ENCODE measurements at regions not wholly inside any gene's neighbourhood (a gene's known extent, or its start where the extent isn't known, plus 50 kb on each side); places are given as distances from the start of the nearest gene placed in this dataset.

DNA sequence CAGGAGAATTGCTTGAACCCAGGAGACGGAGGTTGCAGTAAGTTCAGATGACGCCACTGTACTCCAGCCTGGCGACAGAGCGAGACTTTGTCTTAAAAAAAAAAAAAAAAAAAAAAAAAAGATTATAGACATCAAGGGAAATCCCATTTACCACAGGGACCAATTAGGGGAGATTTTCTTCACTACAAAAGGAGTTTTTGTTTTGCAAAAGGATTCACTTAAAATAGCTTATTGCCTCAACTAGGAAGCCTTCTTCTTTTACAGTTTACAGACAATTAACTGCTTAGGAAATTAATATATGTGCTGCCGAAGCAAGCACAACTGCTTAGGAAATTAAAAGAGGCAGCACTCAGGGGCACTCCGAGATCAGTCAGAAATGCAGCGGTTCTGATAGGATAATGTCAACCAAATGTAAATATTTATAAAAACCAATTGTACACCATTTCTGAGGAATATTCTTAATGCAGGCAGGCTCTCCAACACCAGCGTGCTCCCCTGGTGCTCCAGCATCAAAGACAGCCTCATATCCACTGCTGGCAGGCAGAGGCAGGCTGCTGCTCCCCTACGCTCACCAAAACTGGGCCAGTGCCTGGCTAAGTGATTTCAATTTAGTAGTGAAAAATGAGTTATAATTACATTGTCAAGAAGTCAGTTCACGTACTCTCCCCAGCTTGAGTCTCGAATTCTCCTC is 107.9 kb upstream of the RAB4A start:
- TF ChIP-seq FOXM1 (IDR thresholded peaks at IDR 0.05; ENCODE audit: borderline replicate concordance), result no peak
- POLR2A ChIA-PET, result no interaction called here
- DNase-seq (ENCODE audit: extremely low spot score), result no peak
- CTCF ChIA-PET, result interaction anchor here (0.6 to 0.7 kb wide), 2 partner anchors 64 to 325 kb away, joined by 6 to 7 read pairs; no protein-coding TSS in a partner anchor

DNA sequence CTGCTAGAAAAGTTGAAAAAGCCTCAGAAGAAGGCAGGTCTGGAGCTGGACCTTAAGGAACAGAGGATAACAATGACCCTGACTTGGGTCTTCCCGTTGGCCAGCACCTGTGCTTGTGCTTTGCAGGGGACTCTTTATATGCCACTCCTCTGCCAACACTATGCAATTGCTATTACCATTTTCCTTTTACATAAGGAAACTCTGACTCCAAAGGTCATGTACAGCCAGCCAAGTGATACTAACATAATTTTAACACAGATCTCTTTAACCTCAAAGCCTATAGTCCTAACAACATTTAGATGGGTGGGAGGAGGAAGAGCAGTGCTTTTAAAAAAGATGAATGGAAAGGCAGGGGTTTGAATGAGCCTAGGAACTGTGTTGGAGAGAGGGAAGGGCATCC is 106.6 kb upstream of the RAB4A start:
- TF ChIP-seq BHLHE40 (IDR thresholded peaks at IDR 0.05; ENCODE audit: borderline replicate concordance) (no peak), TARDBP (IDR thresholded peaks at IDR 0.05) (no peak), NFRKB (IDR thresholded peaks at IDR 0.05) (no peak), FOXM1 (IDR thresholded peaks at IDR 0.05; ENCODE audit: borderline replicate concordance) (no peak), ELF4 (IDR thresholded peaks at IDR 0.05) (no peak), HDGF (IDR thresholded peaks at IDR 0.05; ENCODE audit: borderline replicate concordance) (no peak), FOXA1 (IDR thresholded peaks at IDR 0.05) (no peak), ARNT (IDR thresholded peaks at IDR 0.05) (no peak), CTBP1 (IDR thresholded peaks at IDR 0.05; ENCODE audit: borderline replicate concordance) (no peak), L3MBTL2 (conservative IDR thresholded peaks at IDR 0.05) (no peak), LEF1 (IDR thresholded peaks at IDR 0.05; ENCODE audit: borderline replicate concordance) (no peak), FOXK2 (IDR thresholded peaks at IDR 0.05) (no peak)
- TF ChIP-seq, protein P1, sequence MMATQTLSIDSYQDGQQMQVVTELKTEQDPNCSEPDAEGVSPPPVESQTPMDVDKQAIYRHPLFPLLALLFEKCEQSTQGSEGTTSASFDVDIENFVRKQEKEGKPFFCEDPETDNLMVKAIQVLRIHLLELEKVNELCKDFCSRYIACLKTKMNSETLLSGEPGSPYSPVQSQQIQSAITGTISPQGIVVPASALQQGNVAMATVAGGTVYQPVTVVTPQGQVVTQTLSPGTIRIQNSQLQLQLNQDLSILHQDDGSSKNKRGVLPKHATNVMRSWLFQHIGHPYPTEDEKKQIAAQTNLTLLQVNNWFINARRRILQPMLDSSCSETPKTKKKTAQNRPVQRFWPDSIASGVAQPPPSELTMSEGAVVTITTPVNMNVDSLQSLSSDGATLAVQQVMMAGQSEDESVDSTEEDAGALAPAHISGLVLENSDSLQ (IDR thresholded peaks at IDR 0.05), result no peak

GRCh38 chr1:229164836-229165735 is 105.8 kb upstream of the RAB4A start:
- POLR2A ChIA-PET, result no interaction called here
- TF ChIP-seq CTBP1 (IDR thresholded peaks at IDR 0.05; ENCODE audit: borderline replicate concordance) (no peak), ARNT (IDR thresholded peaks at IDR 0.05) (no peak), HDGF (IDR thresholded peaks at IDR 0.05; ENCODE audit: borderline replicate concordance) (no peak), BHLHE40 (IDR thresholded peaks at IDR 0.05; ENCODE audit: borderline replicate concordance) (no peak)
- CTCF ChIA-PET, result no interaction called here

More for the DNA sequence above, 106.6 kb upstream of the RAB4A start:
- POLR2A ChIA-PET, result no interaction called here
- no peak for DNase-seq (ENCODE audit: extremely low spot score)
- CTCF ChIA-PET, result no interaction called here

DNA sequence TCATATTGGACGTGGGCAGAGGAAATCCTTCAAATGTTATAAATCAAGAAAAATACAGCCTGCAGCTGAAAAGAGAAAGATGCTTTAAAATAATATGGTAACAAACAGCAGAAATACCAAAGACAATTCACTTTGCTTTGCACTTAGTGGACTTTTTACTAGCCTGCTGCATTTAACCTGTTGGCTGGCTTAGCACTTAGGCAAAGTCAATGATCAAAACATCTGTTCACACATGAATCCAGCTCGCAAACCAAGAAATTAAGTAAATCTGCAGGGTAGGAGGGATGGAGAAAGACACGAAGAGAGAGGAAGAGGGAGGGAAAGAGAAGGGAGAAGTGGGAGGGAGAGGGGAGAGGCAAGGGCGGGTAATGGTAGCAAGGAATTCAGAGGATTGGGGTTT is 103.6 kb upstream of the RAB4A start:
- ChIA-PET POLR2A (no interaction called here), CTCF (no interaction called here)
- TF ChIP-seq FOXA1 (IDR thresholded peaks at IDR 0.05) (no peak), NFRKB (IDR thresholded peaks at IDR 0.05) (no peak), TARDBP (IDR thresholded peaks at IDR 0.05) (no peak), BHLHE40 (IDR thresholded peaks at IDR 0.05; ENCODE audit: borderline replicate concordance) (no peak), HDGF (IDR thresholded peaks at IDR 0.05; ENCODE audit: borderline replicate concordance) (no peak), LEF1 (IDR thresholded peaks at IDR 0.05; ENCODE audit: borderline replicate concordance) (no peak), L3MBTL2 (conservative IDR thresholded peaks at IDR 0.05) (no peak), ZNF384 (IDR thresholded peaks at IDR 0.05) (no peak), SUZ12 (IDR thresholded peaks at IDR 0.05) (no peak), CTBP1 (IDR thresholded peaks at IDR 0.05; ENCODE audit: borderline replicate concordance) (no peak), FOXK2 (IDR thresholded peaks at IDR 0.05) (no peak), ELF4 (IDR thresholded peaks at IDR 0.05) (no peak), ARNT (IDR thresholded peaks at IDR 0.05) (no peak), FOXM1 (IDR thresholded peaks at IDR 0.05; ENCODE audit: borderline replicate concordance) (no peak), SP1 (IDR thresholded peaks at IDR 0.05) (no peak)
- TF ChIP-seq, protein P1 (IDR thresholded peaks at IDR 0.05), result no peak
- no peak for DNase-seq (ENCODE audit: extremely low spot score)

More at GRCh38 chr1:229164836-229165735, 105.8 kb upstream of the RAB4A start:
- no peak for DNase-seq (ENCODE audit: extremely low spot score)

- POLR2A ChIA-PET, result no interaction called here
- TF ChIP-seq LEF1 (IDR thresholded peaks at IDR 0.05; ENCODE audit: borderline replicate concordance) (no peak), BHLHE40 (IDR thresholded peaks at IDR 0.05; ENCODE audit: borderline replicate concordance) (no peak), L3MBTL2 (conservative IDR thresholded peaks at IDR 0.05) (no peak), ELF4 (IDR thresholded peaks at IDR 0.05) (no peak), FOXA1 (IDR thresholded peaks at IDR 0.05) (no peak), SP1 (IDR thresholded peaks at IDR 0.05) (no peak), CTBP1 (IDR thresholded peaks at IDR 0.05; ENCODE audit: borderline replicate concordance) (no peak), ZNF384 (IDR thresholded peaks at IDR 0.05) (no peak)
- CTCF ChIA-PET, result no interaction called here
- DNase-seq (ENCODE audit: extremely low spot score), result no peak
Observed at GRCh38 chr1:229169399-229169798, 101.5 kb upstream of the RAB4A start.

DNA sequence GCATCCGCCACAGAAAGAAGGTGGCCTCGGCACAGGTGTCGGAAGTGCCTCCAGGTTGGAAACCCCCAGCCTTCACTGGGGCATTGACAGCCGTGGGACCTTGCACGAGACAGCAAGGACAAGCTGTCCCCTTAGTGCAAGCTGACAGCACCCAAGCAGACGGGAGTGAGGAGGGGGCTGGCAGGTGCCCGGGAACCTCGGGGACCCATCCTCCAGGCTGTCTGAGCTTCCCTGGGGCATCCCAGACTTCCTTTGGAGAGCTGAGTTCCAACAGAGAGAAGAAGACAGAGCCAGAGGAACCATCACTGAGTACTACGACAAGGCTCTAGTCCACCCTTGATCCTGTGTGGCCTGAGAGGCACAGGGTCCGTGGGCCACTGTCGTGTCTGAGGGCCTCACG is 100.6 kb upstream of the RAB4A start:
- DNase-seq (ENCODE audit: extremely low spot score), result no peak
- TF ChIP-seq HDGF (IDR thresholded peaks at IDR 0.05; ENCODE audit: borderline replicate concordance), result no peak
- no peak for TF ChIP-seq FOXA1 (IDR thresholded peaks at IDR 0.05)
- no peak for TF ChIP-seq TARDBP (IDR thresholded peaks at IDR 0.05)
- no peak for TF ChIP-seq BHLHE40 (IDR thresholded peaks at IDR 0.05; ENCODE audit: borderline replicate concordance)
- TF ChIP-seq CTBP1 (IDR thresholded peaks at IDR 0.05; ENCODE audit: borderline replicate concordance), result no peak
- POLR2A ChIA-PET, result no interaction called here
- CTCF ChIA-PET, result no interaction called here
